NCI-H748 (cell line): ENCODE measurements at regions not wholly inside any gene's neighbourhood (a gene's known extent, or its start where the extent isn't known, plus 50 kb on each side); places are given as distances from the start of the nearest gene placed in this dataset.

Experiments
- DNase-seq: peaks from one replicate; lab custom pipeline; 2025; ENCODE audit not compliant: unreplicated experiment; lab: John Stamatoyannopoulos, UW

DNA sequence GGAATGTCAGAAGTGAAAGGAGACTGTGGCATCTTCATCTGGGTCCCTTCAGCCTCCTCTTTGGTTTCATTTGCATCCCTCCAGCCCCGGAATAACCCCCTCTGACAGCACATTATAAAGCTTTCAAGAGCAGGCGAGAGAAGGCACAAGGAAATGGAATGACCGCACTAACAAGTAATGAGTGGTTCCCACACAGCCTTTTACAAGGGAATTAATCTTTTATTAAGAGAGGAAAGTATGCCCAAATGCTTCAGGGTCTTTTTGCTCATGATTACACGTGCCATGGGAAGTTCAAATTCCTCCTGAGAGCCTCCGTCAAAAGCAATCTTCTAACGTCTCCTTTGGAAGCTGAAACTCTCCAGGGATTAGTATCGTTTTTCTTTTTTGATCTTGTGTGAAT is 347.0 kb downstream of the BTBD3 start:
- DNase-seq = no peak

DNA sequence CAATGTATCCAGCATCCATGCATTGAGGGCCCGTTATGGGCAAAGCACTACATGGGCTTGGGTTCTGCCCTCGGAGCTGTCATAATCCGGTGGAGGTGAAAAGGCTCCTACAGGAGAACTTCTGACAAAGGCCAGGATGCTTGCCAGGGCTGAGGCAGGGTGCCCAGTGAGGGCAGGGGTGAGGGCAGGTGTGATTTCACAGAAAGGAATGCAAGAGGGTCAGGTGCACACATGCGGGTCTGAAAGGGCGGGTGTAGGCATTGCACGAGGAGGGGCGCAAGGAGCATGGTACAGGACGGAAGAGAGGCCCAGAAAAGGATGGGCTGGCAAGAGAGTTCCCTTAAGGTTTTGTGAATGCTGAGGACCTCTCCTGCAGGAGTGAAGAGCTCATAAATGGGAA is 348.0 kb downstream of the BTBD3 start:
- DNase-seq = no peak

DNA sequence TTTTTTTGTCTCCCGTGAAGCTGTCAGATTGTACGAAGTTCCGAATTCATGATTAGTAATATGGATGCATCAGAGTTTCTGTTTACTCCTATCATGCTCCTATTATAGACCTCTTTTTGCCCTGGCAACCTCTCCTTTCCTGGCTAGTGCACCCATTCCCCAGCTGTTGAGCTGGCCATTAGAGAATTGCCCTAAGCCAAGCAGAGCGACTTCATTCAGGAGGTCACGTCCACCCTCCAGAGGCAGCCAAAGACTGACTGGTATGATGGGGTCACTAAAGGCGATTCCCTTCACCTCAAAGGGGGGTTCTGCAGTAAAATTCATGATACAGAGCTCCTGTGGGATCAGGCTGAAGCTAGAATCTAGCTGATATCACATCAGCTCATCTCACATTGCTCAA is 351.9 kb downstream of the BTBD3 start:
- no peak for DNase-seq

DNA sequence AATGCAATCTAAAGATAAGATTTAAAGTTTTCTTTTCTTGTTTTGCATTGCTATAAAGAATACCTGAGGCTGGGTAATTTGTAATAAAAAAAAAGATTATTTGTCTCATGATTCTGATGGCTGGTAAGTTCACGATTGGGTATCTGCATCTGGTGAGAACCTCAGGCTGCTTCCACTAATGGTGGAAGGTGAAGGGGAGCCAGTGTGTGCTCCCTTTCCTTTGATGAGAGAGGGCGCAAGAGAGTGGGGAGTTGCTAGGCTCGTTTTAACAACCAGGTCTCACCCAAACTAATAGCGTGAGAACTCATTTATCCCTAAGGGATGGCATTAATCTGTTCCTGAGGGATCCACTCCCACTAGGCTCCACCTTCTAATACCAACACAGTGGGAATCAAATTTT is 353.2 kb downstream of the BTBD3 start:
- peak; percentile 36 for DNase-seq

DNA sequence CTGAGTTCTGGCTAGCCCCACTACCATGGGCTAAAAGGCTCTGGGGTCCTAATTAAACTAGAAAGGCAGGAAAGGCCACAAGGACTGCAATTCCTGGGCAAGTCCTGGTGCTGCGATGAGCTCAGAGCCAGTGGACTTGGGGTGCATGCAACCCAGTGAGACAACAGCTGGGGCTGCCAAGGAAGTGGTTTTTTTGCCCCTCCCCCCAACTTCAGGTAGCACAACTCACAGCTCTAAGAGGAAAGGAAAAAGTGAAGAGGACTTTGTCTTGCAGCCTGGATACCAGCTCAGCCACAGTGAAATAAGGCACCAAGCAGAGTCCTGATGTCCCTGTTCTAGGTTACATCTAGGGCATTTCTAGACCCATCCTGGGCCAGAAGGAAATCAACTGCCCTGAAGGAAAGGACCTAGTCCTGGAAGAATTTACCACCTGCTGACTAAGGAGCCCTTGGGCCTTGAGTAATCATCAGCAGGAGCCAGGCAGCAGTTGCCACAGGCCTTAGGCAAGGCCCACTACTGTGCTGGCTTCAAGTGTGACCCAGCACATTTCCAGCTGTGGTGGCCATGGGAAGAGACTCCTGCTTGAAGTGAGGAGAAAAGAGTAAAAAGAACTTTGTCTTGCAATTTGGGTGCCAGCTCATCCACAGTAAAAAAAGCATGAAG is 358.4 kb downstream of the BTBD3 start:
- no peak for DNase-seq

DNA sequence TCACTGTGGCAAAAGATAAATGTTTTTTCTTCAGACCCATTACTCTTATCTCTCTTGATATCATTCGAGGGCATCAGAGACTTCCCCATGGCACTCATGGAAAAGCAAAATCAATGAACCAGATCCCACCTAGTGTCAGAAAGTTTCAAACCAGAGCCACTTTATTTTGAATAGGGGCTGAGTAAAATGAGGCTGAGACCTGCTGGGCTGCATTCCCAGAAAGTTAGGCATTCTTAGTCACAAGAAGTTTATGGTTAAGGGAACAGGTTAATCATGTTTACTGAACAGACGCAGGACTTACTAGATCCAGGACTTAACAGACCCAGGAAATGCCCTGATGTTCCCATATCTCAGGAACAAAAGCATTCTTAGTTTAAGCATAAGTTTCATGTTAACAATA is 369.9 kb downstream of the BTBD3 start:
- no peak for DNase-seq

DNA sequence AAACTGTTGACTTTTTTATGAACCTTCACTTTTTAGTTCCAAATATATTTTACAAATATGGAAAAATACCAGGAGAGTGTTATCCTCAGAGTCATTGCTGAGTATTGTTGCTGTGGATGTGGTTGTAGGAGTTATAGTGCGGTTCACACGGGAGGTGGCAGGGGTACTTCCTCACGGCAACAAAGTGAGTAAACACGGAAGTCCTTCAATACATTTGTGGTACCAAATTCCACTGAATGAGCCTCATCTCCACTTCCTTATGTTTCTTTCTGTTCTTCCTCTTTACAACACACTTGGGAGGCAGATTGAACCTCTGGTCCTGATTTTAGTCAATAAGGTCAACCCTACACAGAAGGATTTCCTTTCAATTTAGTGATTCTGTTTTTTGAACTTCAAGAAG is 371.8 kb downstream of the BTBD3 start:
- no peak for DNase-seq

DNA sequence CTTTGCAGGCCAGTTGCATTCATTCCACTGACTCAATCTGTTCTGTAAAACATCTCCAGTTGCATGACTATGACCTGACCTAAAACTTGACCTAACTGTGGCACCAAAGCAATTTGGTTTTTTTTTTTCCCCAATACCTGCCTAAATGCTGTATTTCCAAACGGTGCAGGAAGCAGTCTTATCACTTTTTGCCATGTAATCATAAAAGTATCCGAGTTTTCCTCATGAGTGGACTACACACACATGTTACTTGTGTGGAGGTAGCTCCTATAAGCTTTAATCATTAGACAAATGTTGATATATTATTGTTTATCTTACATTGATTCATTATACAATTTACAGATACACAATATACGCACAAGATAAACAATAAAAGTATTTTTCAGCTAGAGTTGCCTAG is 373.7 kb downstream of the BTBD3 start:
- no peak for DNase-seq

DNA sequence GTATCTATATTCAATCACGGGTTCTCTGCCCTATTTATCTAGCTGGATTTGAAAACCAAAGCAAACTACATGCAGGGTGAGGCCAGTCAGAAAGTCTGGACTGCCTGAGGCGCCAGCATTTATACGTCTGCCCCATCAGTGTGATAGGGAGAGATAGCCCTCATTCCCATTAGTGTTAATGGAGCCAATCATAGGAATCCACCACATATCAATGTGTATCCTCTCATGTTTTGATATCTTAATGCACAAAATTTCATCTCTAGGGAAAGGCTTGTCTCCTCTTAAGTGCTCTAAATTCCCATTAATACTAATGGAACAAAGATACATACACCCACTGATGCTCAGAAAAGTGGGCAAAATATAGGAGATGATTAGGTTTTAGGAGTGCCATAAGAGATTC is 376.2 kb downstream of the BTBD3 start:
- DNase-seq = no peak

DNA sequence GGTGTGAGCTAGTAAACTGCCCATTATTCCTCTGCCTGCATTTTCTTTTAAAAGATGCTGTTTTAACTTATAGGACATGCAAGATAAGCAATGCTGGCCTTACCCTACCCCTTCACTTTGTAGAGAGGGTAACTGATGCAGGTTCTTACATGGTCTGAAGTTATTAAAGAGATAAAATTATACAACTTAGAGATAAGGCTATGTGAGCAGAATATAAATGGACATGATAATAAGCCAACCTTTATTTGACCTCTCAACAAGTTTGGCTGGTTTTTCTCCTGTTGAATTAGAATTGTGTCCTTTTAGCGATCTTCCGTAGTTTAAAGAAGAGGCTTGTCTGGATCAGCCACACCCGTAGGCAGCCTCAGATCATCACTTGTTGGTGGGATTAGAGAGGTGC is 377.0 kb downstream of the BTBD3 start:
- DNase-seq = no peak

DNA sequence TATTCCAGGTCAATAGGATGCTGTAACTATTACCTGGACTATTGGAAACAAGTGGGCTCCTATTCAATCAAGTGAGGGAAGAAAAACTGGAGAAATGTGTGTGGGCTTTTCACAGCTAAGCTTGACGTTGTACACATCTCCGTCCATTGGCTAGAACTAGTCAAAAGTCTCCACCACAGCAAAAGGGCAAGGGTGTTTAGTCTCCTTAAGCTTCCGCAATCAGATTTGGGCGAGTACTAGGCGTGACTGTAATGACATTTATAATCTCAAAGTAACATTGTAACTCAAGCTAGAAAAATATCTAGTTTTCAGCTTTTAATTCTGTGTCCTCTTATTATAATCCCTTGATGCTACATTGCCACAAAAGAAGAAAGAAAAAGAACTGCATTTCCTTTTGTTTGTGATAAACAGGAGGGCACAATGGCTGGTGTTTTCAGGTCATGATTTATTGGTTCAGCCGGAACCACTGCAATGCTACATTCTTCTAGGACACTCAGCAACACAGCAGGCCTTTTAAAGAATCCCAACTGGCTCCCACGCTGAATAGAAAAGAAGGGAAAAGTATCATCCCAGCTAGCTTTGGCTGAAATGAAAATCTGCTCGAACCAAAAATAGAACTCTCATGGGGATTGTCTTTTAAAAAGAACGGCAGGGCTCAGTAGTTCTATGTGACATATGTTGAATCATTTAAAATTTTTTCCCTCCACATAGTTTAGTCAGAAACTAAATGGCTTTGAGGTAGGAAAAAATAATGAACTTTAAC is 387.7 kb downstream of the BTBD3 start:
- no peak for DNase-seq

DNA sequence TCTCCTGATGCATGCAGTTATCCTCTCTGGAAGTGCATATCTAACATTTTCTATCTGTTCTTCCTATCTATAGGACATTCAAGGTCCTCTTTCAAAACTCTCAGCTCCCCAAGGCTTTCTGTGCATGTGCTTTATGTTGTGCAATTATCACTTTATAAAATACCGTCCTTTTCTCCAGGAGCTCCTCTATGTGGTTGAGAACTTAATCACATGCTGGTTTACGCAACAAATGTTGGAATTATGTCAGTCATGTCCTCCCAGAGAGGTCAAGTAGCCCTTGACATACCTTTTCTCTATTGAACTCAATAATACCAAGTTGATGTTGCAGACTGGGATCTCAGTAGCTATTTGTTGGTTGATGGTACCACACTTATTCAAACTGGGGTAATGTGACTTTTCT is 388.4 kb downstream of the BTBD3 start:
- DNase-seq = peak; percentile 55

DNA sequence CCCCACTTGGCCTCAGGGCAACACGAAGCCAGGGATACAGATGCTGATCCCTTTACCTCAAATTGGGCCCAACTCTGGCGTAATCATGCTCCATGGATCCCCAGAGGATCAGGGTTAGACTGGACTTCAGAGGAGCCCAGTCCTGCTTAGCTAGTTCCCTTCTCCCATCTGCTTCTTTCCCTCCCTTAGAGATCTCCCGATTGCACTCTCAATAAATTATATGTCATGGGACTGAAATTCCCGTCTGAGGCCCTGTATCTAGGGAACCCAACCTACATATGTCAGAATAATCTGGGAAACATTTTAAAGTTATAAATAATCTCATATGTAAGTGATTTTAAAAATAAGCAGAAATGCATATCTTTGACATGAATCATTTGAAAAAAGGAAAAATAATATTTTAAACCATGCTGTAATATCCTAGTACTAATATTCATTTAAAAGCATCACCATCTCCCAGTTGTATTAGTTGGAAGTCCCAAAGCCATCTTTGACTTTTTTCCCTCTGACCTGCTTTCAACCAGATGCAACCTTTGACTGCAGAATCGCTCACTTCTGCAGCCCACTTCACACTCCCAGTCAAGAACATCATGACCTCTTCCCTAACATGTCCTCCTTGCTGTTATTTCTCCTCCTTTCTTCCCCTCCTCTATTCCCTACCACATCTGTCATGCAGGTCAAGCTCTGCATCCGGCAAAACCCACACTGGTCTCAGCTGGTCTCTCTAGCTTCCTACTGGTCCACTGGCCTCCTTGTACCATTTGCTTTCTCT is 393.6 kb downstream of the BTBD3 start:
- no peak for DNase-seq

DNA sequence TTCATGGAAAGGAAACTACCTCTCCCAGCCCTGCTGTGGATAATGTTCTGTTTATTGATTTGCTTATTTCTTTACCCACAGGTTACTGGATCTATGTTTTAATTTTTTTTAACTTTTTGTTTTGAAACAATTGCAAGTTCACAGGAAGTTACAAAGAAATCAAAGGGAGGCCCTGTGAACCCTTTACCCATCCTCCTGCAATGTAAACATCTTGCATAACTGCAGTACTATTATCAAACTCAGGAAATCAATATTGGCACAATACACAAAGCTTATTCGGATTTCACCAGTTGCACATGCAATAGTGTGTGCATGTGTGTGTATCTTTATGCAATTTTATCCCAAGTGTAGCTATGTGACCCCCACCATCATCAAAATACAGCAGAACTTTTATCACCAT is 398.0 kb downstream of the BTBD3 start:
- peak; percentile 43 for DNase-seq

DNA sequence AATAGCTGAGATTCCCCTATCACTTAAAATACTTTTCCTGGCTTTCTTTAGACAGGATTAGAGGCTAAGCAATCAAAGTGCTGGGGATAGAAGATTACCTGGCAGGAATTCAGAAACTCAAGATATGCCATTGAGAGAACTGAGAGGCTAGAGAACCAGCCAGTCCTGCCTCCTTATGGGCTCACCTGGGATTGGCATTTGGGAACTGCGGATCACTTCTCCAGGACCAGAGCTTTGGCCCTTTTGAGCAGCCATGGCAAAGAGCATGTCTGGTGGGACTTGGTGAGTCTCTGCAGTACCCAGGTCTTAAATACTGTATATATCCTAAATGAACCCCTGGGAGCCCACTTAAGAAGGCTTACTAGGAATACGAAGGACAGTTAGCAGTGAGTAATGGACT is 399.1 kb downstream of the BTBD3 start:
- no peak for DNase-seq

DNA sequence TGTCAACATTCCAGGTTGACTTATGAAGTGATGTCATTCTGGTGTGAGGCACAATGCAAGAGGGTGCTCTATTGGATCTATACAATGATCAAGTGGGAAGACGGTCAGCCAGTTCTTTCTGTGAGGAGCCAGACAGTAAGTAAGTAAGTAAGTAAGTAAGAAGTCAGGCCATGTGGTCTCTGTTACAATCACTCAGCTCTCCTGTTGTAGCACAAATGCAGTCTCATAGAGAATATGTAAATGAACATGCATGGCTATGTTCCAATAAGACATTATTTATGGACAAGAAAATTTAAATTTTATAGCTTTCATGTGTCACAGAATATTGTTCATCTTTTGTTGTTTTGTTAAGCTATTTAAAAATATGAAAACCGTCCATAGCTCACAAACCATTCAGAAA is 399.7 kb downstream of the BTBD3 start:
- no peak for DNase-seq

DNA sequence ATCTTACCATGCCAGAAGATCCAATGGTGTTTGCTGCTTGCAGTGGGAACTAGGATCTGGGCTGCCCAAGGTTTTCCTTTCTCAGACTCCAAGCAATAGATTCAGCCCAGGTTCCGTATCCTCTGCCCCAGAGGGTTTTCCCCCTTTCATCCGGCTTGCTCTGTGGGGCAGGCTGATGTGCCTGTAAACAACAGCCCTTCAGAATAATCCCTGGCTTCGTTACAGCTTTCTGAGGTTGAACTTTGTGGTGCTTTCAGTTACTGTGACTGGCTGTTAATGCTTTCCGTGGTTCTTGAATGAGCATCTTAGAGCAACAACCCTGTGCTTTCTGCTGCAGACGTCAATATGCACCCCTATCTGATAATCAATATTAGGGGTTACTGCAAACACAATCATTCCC is 400.4 kb downstream of the BTBD3 start:
- no peak for DNase-seq

DNA sequence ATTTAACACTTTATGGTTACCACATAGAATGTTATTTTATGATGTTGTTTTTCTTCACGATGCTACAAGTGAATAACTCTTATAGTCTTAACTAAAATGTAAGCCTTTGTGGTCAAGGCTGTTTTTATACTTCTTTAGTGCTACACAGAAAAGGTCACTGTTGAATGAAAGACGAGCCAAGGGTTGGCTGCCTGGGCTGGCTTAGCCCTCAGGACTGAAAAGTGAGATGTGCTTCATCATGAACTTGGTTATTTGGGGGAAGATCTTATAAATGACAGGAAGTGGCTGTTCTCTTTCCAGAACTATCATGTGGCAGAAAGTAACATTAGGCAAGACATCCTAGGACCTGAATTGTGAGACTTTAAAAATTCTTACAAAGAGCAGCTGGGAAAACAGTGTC is 404.0 kb downstream of the BTBD3 start:
- DNase-seq = no peak

DNA sequence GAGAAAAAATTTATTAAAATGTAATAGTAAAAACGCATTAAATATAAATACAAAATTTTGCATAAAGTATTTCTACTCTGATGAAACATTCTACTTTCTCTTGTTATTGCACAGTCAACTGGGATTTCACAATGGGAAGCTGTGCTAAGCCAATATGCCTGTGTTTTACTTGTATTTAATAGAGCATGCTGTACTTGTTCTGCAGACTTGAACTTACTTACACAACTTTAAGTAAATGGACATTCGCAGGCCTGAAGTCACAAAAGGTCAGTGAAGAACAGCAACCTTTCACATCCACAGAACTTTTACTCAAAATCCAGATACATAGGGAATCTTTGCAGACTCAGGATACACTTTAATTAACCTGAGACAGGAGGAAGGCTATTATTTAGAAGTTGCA is 409.5 kb downstream of the BTBD3 start:
- no peak for DNase-seq

DNA sequence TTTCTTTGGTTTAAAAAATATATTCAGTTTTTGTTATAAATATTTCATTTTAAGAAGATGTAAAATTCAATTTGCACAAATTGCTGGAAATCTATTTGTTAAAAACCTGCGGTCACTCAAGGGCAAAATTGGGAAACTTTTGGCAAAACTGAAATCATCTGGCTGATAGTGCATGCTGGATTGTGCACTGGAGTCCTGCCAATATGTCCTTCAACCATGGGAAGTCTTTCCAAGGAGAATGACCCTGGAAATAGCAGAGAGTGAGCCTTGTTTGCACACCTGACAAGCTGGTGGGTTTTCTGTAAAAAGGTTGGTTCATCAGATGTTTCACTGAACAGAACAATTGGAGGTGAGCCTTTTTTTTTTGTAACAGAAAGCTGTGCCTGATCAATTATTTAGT is 413.5 kb downstream of the BTBD3 start:
- peak; percentile 65 for DNase-seq

DNA sequence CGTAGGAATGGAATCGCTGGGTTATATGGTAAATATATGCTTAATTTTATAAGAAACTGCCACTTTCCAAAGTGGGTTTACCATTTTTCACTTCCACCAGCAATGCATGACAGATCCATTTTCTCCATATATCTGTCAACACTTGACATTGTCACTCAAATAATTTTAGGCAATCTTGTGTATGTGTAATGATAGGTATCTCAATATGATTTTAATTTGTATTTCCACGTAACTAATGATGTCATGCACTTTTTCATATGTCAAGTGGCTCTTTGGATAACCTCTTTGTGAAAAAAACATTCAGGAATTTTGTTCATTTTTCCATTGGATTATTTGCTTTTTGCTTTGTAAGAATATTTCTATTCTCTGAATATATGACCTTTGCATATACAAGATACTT is 419.9 kb downstream of the BTBD3 start:
- no peak for DNase-seq

DNA sequence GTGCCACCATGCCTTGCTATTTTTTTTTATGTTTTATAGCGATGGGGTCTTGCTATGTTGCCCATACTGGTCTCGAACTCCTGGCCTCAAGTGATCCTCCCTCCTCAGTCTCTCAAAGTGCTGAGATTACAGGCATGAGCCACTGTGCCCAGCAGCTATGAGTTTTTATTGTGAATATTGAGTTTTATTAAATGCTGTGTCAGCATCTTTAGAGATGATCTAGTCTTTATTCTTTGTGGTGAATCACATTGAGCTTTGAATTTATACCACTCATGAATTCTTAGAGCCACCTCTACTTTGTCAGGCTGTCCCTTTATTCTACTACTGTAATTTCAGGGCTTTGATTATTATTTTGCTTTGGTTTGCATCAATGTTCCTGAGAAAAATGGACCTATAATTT is 428.3 kb downstream of the BTBD3 start:
- no peak for DNase-seq
